GM06990 (cell line): ENCODE measurements at regions not wholly inside any gene's neighbourhood (a gene's known extent, or its start where the extent isn't known, plus 50 kb on each side); places are given as distances from the start of the nearest gene placed in this dataset.
"Not testable (repeated sequence)": the region's sequence is repeated elsewhere in the genome, so short reads cannot be mapped to it uniquely, and the experiment has no call there.

Experiments used
- DNase-seq: peaks from one replicate; pipeline ENCODE4 v3.0.0-alpha.2; 2011; ENCODE audit not compliant: insufficient read length; ENCODE audit errors: extremely low read depth
- H3K27me3 ChIP-seq: replicated peaks from 2 replicates; pipeline ENCODE4 v1.6.0; 2011; ENCODE audit warnings: low read length; ENCODE audit not compliant: control insufficient read depth, insufficient read depth
- H3K36me3 ChIP-seq: 2 replicates; pipeline ENCODE4 v1.5.1; 2011; ENCODE audit warnings: low read length; ENCODE audit not compliant: control insufficient read depth, insufficient read depth
- H3K4me3 ChIP-seq: replicated peaks from 2 replicates; pipeline ENCODE4 v1.5.1; 2011; ENCODE audit warnings: low read depth, mild to moderate bottlenecking, control low read depth, low read length
- CTCF ChIP-seq: IDR thresholded peaks from 2 replicates; pipeline ENCODE4 v1.5.1; 2011; ENCODE audit warnings: low read length, control low read depth, mild to moderate bottlenecking, inconsistent platforms; ENCODE audit not compliant: insufficient read depth, poor library complexity, severe bottlenecking

- H3K27me3 ChIP-seq, H3K36me3 ChIP-seq, DNase-seq, H3K4me3 ChIP-seq: not testable (repeated sequence)
Observed at GRCh38 chr7:16250655-16251054, 170.7 kb downstream of the CRPPA start.

- H3K27me3 ChIP-seq, H3K4me3 ChIP-seq, H3K36me3 ChIP-seq, DNase-seq: not testable (repeated sequence)
Observed at GRCh38 chr7:16249204-16249603, 172.1 kb downstream of the CRPPA start.

- H3K36me3 ChIP-seq, H3K27me3 ChIP-seq, H3K4me3 ChIP-seq, DNase-seq: not testable (repeated sequence)
Observed at GRCh38 chr7:16248556-16248955, 172.8 kb downstream of the CRPPA start.

- no peak for TF ChIP-seq CTCF
- H3K27me3 ChIP-seq, result no peaks in the 10 kb centered on the region
- no peak for DNase-seq
- H3K36me3 ChIP-seq, result no peaks in the 10 kb centered on the region
- H3K4me3 ChIP-seq, result no peak overlapping the region
Observed at GRCh38 chr7:16244469-16244868, 176.9 kb downstream of the CRPPA start.

GRCh38 chr7:16242920-16243319 lies 178.4 kb downstream of the CRPPA start:
- no peaks in the 10 kb centered on the region for H3K36me3 ChIP-seq
- H3K4me3 ChIP-seq, result no peak overlapping the region
- no peak for TF ChIP-seq CTCF
- no peaks in the 10 kb centered on the region for H3K27me3 ChIP-seq
- no peak for DNase-seq

DNA sequence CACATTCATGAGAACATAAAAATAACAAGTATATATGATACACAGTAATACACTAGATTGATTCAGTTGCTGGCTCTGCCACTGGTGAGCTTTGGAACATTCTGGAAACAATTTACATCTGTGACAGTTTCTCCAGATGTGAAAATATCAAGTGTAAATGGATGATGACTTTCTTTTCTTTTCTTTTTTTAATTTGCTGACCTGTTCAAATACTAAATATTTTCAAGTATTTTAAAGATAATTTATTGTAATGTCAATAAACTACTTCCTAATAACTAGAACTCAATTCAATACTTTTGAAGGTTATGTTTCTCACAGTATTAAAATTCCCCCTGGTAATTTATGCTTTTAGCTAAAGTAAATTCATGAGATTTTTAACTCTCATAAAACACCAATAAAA lies 180.3 kb downstream of the CRPPA start:
- no peak for TF ChIP-seq CTCF
- Histone ChIP-seq H3K27me3 (no peaks in the 10 kb centered on the region), H3K4me3 (no peak overlapping the region), H3K36me3 (no peaks in the 10 kb centered on the region)
- no peak for DNase-seq

DNA sequence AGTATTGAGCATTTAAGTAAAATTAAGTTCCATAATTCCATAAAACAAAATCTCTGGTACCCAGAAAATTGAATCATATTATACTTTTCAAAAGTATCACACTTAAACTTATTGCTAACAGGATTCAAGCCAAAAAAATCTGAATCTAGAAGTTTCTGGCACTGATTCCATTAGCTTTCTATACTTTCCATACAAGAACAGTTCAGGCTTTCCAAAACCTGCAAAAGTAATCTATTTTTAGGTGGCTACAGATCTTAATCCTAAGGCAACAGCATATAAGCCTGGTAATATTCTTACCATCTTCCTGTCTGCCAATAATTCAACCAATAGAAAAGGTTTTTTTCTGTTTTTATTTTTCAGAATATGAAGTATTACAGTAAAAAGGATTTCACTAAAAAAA lies 185.0 kb downstream of the CRPPA start:
- TF ChIP-seq CTCF, result no peak
- DNase-seq, result no peak
- Histone ChIP-seq H3K4me3 (no peak overlapping the region), H3K27me3 (no peaks in the 10 kb centered on the region), H3K36me3 (no peaks in the 10 kb centered on the region)
